ENCODE measurements at regions not wholly inside any gene's neighbourhood (a gene's known extent, or its start where the extent isn't known, plus 50 kb on each side); places are given as distances from the start of the nearest gene placed in this dataset.

- Histone ChIP-seq H3K79me2 (ENCODE audit: control insufficient read depth, insufficient read depth, low read length) (no peaks in the 10 kb centered on the region), H3K36me3 (ENCODE audit: control insufficient read depth, insufficient read depth, low read length) (no peaks in the 10 kb centered on the region), H3K4me1 (replicated peaks in 1 of 2; ENCODE audit: control insufficient read depth in 2 of 2, insufficient read depth in 2 of 2, low read length in 2 of 2) (no peaks in the 10 kb centered on the region), H3K9me1 (ENCODE audit: control insufficient read depth, insufficient read depth, low read length) (no peaks in the 10 kb centered on the region), H3K9me3 (replicated peaks; ENCODE audit: control insufficient read depth, insufficient read depth, low read depth, low read length) (peaks cover 2% of the 10 kb centered on the region), H3K4me3 (no peak overlapping the region), H4K20me1 (replicated peaks; ENCODE audit: control insufficient read depth, insufficient read depth, low read length) (no peaks in the 10 kb centered on the region), H3K9ac (ENCODE audit: insufficient read depth in 1 of 2, low read depth in 2 of 2, low read length in 2 of 2) (no peak overlapping the region), H3K27ac (ENCODE audit: extremely low read depth, low read depth, low read length) (no peak overlapping the region), H2AFZ (ENCODE audit: low read depth, low read length) (no peak overlapping the region), H3K4me2 (ENCODE audit: insufficient read depth, low read length) (no peak overlapping the region), H3K27me3 (ENCODE audit: control insufficient read depth in 2 of 2, insufficient read depth in 2 of 2, low read length in 2 of 2) (no peaks in the 10 kb centered on the region)
- no peak for DNase-seq (ENCODE audit: extremely low read depth in 1 of 4, low spot score in 3 of 4)
- BruUV-seq (replicated peaks) = no TSS peak
- no peak for TF ChIP-seq MAFF (IDR thresholded peaks at IDR 0.05; ENCODE audit: low read length)
- ATAC-seq = no peak
- no peak for FAIRE-seq
- WGBS (ENCODE audit: insufficient coverage, low coverage, missing lambda C conversion rate) = 2% methylated on average over 5 of the region's 5 CpGs
- in situ Hi-C loops (cut with MboI) = no loop called here
- ChIA-PET POLR2A (no interaction called here), CTCF (ENCODE audit: low intra/inter-chr PET ratio) (no interaction called here)
- intact Hi-C loops (cut with micrococcal nuclease) = no loop called here
Observed at GRCh38 chr7:115227473-115228235, 305.8 kb downstream of the MDFIC start.

GRCh38 chr7:115226410-115226809 lies 304.5 kb downstream of the MDFIC start:
- intact Hi-C loops (cut with micrococcal nuclease) = no loop called here
- ChIA-PET POLR2A (no interaction called here), CTCF (ENCODE audit: low intra/inter-chr PET ratio) (no interaction called here)
- H3K36me3 ChIP-seq (ENCODE audit: control insufficient read depth, insufficient read depth, low read length) = no peaks in the 10 kb centered on the region
- BruUV-seq (replicated peaks) = no TSS peak
- H3K4me3 ChIP-seq = no peak overlapping the region
- H3K9me3 ChIP-seq (replicated peaks; ENCODE audit: control insufficient read depth, insufficient read depth, low read depth, low read length) = peaks cover 2% of the 10 kb centered on the region
- WGBS (ENCODE audit: insufficient coverage, low coverage, missing lambda C conversion rate) = 0% methylated on average over 1 of the region's 1 CpG
- H4K20me1 ChIP-seq (replicated peaks; ENCODE audit: control insufficient read depth, insufficient read depth, low read length) = no peaks in the 10 kb centered on the region
- in situ Hi-C loops (cut with MboI) = no loop called here
- no peak overlapping the region for H3K27ac ChIP-seq (ENCODE audit: extremely low read depth, low read depth, low read length)
- no peak overlapping the region for H2AFZ ChIP-seq (ENCODE audit: low read depth, low read length)
- no peak overlapping the region for H3K4me2 ChIP-seq (ENCODE audit: insufficient read depth, low read length)
- no peaks in the 10 kb centered on the region for H3K4me1 ChIP-seq (replicated peaks in 1 of 2; ENCODE audit: control insufficient read depth in 2 of 2, insufficient read depth in 2 of 2, low read length in 2 of 2)
- H3K9ac ChIP-seq (ENCODE audit: insufficient read depth in 1 of 2, low read depth in 2 of 2, low read length in 2 of 2) = no peak overlapping the region
- DNase-seq (ENCODE audit: extremely low read depth in 1 of 4, low spot score in 3 of 4) (no peak), ATAC-seq (no peak), FAIRE-seq (no peak)
- TF ChIP-seq ZNF23 (CRISPR knock-in tag; IDR thresholded peaks at IDR 0.05) = no peak
- no peak for TF ChIP-seq ESRRA (IDR thresholded peaks at IDR 0.05; ENCODE audit: borderline replicate concordance, low read depth)
- no peak for TF ChIP-seq ETV1 (tag; conservative IDR thresholded peaks at IDR 0.05; ENCODE audit: low read depth)
- TF ChIP-seq ZFP30 (CRISPR knock-in tag; IDR thresholded peaks at IDR 0.05; ENCODE audit: borderline replicate concordance) = no peak
- no peaks in the 10 kb centered on the region for H3K79me2 ChIP-seq (ENCODE audit: control insufficient read depth, insufficient read depth, low read length)
- no peaks in the 10 kb centered on the region for H3K27me3 ChIP-seq (ENCODE audit: control insufficient read depth in 2 of 2, insufficient read depth in 2 of 2, low read length in 2 of 2)
- H3K9me1 ChIP-seq (ENCODE audit: control insufficient read depth, insufficient read depth, low read length) = no peaks in the 10 kb centered on the region
